B cell (primary cell): ENCODE measurements at regions not wholly inside any gene's neighbourhood (a gene's known extent, or its start where the extent isn't known, plus 50 kb on each side); places are given as distances from the start of the nearest gene placed in this dataset.

Experiments
- ATAC-seq: fragments of 200-7000 bp; cut with Tn5 transposase; one replicate; pipeline ENCODE4 v1.10.0; 2021; ENCODE audit warnings: low read depth, mild to moderate bottlenecking, moderate number of reproducible peaks, moderate library complexity
- CTCF ChIA-PET: fragments of 350-600 bp; sonication (Branson Sonifier 250); formaldehyde crosslinking; loops from one replicate; lab custom pipeline; 2021; ENCODE audit warnings: antibody characterized with exemption, inconsistent platforms; lab: Charles Lee
- POLR2A ChIA-PET: fragments of 350-600 bp; sonication (Branson Sonifier 250); formaldehyde crosslinking; loops from one replicate; lab custom pipeline; 2021; ENCODE audit warnings: antibody characterized with exemption; lab: Charles Lee
- DNase-seq: peaks from one replicate; pipeline ENCODE4 v3.0.0; 2013
- H2AFZ ChIP-seq: 2 replicates; pipeline ENCODE4 v1.6.1; 2012; ENCODE audit warnings: mild to moderate bottlenecking, low read depth, low read length; ENCODE audit not compliant: insufficient read depth, poor library complexity, severe bottlenecking
- H3K27ac ChIP-seq, 2 donors: 1 replicate in 1 of 2; 2 replicates in 1 of 2; pipeline ENCODE4 v1.5.1; 2012 to 2013; ENCODE audit warnings: low read length in 2 of 2, mild to moderate bottlenecking in 2 of 2, moderate library complexity in 1 of 2
- H3K27me3 ChIP-seq, 4 experiments: fragments of 200-600 bp in 1 of 4; sonication (generic) in 1 of 4; replicated peaks in 1 of 4; 1 replicate in 2 of 4; 2 replicates in 2 of 4; pipeline versions ENCODE4 v1.6.1 to v1.7.0; 2013 to 2016; ENCODE audit warnings: low read length in 3 of 4, mild to moderate bottlenecking in 2 of 4, mixed read lengths in 1 of 4, moderate library complexity in 1 of 4; ENCODE audit not compliant: insufficient read depth in 4 of 4, control insufficient read depth in 3 of 4; ENCODE audit errors: control extremely low read depth in 1 of 4
- H3K36me3 ChIP-seq, 2 experiments: replicated peaks in 1 of 2; 1 replicate in 1 of 2; 2 replicates in 1 of 2; pipeline versions ENCODE4 v1.6.1 to v1.7.1; 2013; ENCODE audit warnings: low read length in 1 of 2; ENCODE audit not compliant: insufficient read depth in 2 of 2, control insufficient read depth in 1 of 2; ENCODE audit errors: control extremely low read depth in 1 of 2, extremely low read depth in 1 of 2
- H3K4me1 ChIP-seq, 2 donors: fragments of 200-600 bp in 1 of 2; sonication (generic) in 1 of 2; 1 replicate in 1 of 2; 2 replicates in 1 of 2; pipeline versions ENCODE4 v1.5.1 to v1.6.1; 2013 to 2017; ENCODE audit warnings: low read length in 2 of 2; ENCODE audit not compliant: control insufficient read depth in 2 of 2, insufficient read depth in 2 of 2
- H3K4me2 ChIP-seq: replicated peaks from 2 replicates; pipeline ENCODE3; 2012; ENCODE audit warnings: mild to moderate bottlenecking, low read depth, low read length; ENCODE audit not compliant: poor library complexity, severe bottlenecking
- H3K4me3 ChIP-seq, 5 experiments: fragments of 200-600 bp in 1 of 5; sonication (generic) in 1 of 5; 1 replicate in 3 of 5; 2 replicates in 2 of 5; pipeline versions ENCODE4 v1.5.1 to v1.7.0; 2011 to 2016; ENCODE audit warnings: low read length in 4 of 5, mild to moderate bottlenecking in 4 of 5, low read depth in 2 of 5, control low read depth in 1 of 5, moderate library complexity in 1 of 5; ENCODE audit not compliant: insufficient read depth in 1 of 5; ENCODE audit errors: control extremely low read depth in 1 of 5, extremely low read depth in 1 of 5
- H3K79me2 ChIP-seq: fragments of 200-600 bp; sonication (generic); one replicate; pipeline ENCODE4 v1.6.0; 2016; ENCODE audit warnings: low read length; ENCODE audit not compliant: control insufficient read depth, insufficient read depth
- H3K9ac ChIP-seq: fragments of 200-600 bp; sonication (generic); 2 replicates; pipeline ENCODE4 v1.6.1; 2017; ENCODE audit warnings: mild to moderate bottlenecking, low read length, moderate library complexity
- H3K9me3 ChIP-seq, 3 donors: one replicate each; pipeline versions ENCODE4 v1.6.1 to v1.7.1; 2013; ENCODE audit warnings: low read length in 2 of 3; ENCODE audit not compliant: control insufficient read depth in 2 of 3, insufficient read depth in 1 of 3; ENCODE audit errors: control extremely low read depth in 1 of 3
- H4K20me1 ChIP-seq: 2 replicates; pipeline ENCODE4 v1.6.0; 2012; ENCODE audit warnings: mild to moderate bottlenecking, low read length; ENCODE audit not compliant: insufficient read depth, control insufficient read depth, poor library complexity, severe bottlenecking
- H3K27ac Mint-ChIP-seq: one replicate; pipeline ENCODE4 v1.8.0; 2021; ENCODE audit warnings: mixed read lengths
- H3K27me3 Mint-ChIP-seq: one replicate; pipeline ENCODE4 v1.8.0; 2021; ENCODE audit warnings: mixed read lengths
- H3K4me1 Mint-ChIP-seq: one replicate; pipeline ENCODE4 v1.8.0; 2021; ENCODE audit warnings: mixed read lengths
- H3K4me3 Mint-ChIP-seq: one replicate; pipeline ENCODE4 v1.8.0; 2021; ENCODE audit warnings: mixed read lengths
- H3K9me3 Mint-ChIP-seq: one replicate; pipeline ENCODE4 v1.8.0; 2022; ENCODE audit warnings: mixed read lengths; ENCODE audit not compliant: insufficient read depth
- CTCF ChIP-seq: fragments of 200-600 bp; IDR thresholded peaks from one replicate; pipeline ENCODE4 v1.8.0; 2022; ENCODE audit warnings: antibody characterized with exemption, mild to moderate bottlenecking
- EZH2 ChIP-seq: IDR thresholded peaks from 2 replicates; pipeline ENCODE4 v1.6.1; 2012; ENCODE audit warnings: borderline replicate concordance, low read depth, mild to moderate bottlenecking, moderate library complexity, low read length; ENCODE audit not compliant: insufficient read depth, poor library complexity, severe bottlenecking
- WGBS: methylation state at CpG from one replicate; pipeline ENCODE4 v1.1.5; 2013; ENCODE audit warnings: missing lambda C conversion rate; ENCODE audit not compliant: insufficient coverage; 5-methylcytosine and 5-hydroxymethylcytosine counted together
- intact Hi-C: fragments of 100-400 bp; cut with micrococcal nuclease; formaldehyde crosslinking; loops from one replicate; pipeline ENCODE4 v1.10.0; 2022

GRCh38 chr7:10222976-10223375 lies 750.7 kb upstream of the PHF14 start:
- no peaks in the 10 kb centered on the region for H3K27me3 ChIP-seq
- peaks cover 2% of the 10 kb centered on the region for H3K9me3 Mint-ChIP-seq
- no peak overlapping the region for H3K27ac ChIP-seq
- no peak for TF ChIP-seq CTCF
- no peak for TF ChIP-seq EZH2
- no peaks in the 10 kb centered on the region for H4K20me1 ChIP-seq
- no peak overlapping the region for H3K9ac ChIP-seq
- no peak overlapping the region for H3K4me3 ChIP-seq
- no peaks in the 10 kb centered on the region for H3K36me3 ChIP-seq
- WGBS = no CpG with 5 or more reads among the region's 2 CpGs
- ChIA-PET CTCF (no interaction called here), POLR2A (no interaction called here)
- DNase-seq (no peak), ATAC-seq (no peak)
- no peaks in the 10 kb centered on the region for H3K4me1 ChIP-seq
- H3K4me2 ChIP-seq = no peak overlapping the region
- no peak overlapping the region for H2AFZ ChIP-seq
- no peaks in the 10 kb centered on the region for H3K27me3 Mint-ChIP-seq
- no peaks in the 10 kb centered on the region for H3K79me2 ChIP-seq
- H3K27ac Mint-ChIP-seq = no peak overlapping the region
- peaks cover 0 to 2% (median 0%) of the 10 kb centered on the region in 3 donors for H3K9me3 ChIP-seq
- H3K4me1 Mint-ChIP-seq = no peaks in the 10 kb centered on the region
- no peak overlapping the region for H3K4me3 Mint-ChIP-seq
- intact Hi-C loops = no loop called here

- peaks cover 4% of the 10 kb centered on the region for H3K9me3 Mint-ChIP-seq
- DNase-seq = no peak
- POLR2A ChIA-PET = no interaction called here
Measured at GRCh38 chr7:10225275-10225674, 748.4 kb upstream of the PHF14 start.

More at GRCh38 chr7:10225275-10225674, 748.4 kb upstream of the PHF14 start:
- Mint-ChIP-seq H3K27me3 (no peaks in the 10 kb centered on the region), H3K27ac (no peak overlapping the region), H3K4me1 (no peaks in the 10 kb centered on the region), H3K4me3 (no peak overlapping the region)
- no CpG with 5 or more reads among the region's 1 CpG for WGBS
- no peaks in the 10 kb centered on the region for H4K20me1 ChIP-seq
- H3K9me3 ChIP-seq = peaks cover 0 to 2% (median 0%) of the 10 kb centered on the region in 3 donors
- H3K4me1 ChIP-seq = no peaks in the 10 kb centered on the region
- H3K79me2 ChIP-seq = no peaks in the 10 kb centered on the region
- no peak overlapping the region for H2AFZ ChIP-seq
- intact Hi-C loops = no loop called here
- no peak overlapping the region for H3K4me2 ChIP-seq
- H3K27ac ChIP-seq = no peak overlapping the region
- CTCF ChIA-PET = no interaction called here
- TF ChIP-seq CTCF (no peak), EZH2 (no peak)
- H3K36me3 ChIP-seq = no peaks in the 10 kb centered on the region
- no peak overlapping the region for H3K4me3 ChIP-seq
- H3K27me3 ChIP-seq = no peaks in the 10 kb centered on the region
- ATAC-seq = no peak
- no peak overlapping the region for H3K9ac ChIP-seq
